SJSA1 (cell line): ENCODE measurements at regions not wholly inside any gene's neighbourhood (a gene's known extent, or its start where the extent isn't known, plus 50 kb on each side); places are given as distances from the start of the nearest gene placed in this dataset.
"Not testable (repeated sequence)": the region's sequence is repeated elsewhere in the genome, so short reads cannot be mapped to it uniquely, and the experiment has no call there.

Experiments used
- DNase-seq, 2 experiments: peaks; one replicate each; pipeline ENCODE4 v3.0.0-alpha.2; 2015 to 2020; ENCODE audit warnings: low spot score in 2 of 2, low read depth in 1 of 2
- H3K27ac ChIP-seq: fragments of 250-450 bp; sonication (Bioruptor Pico); 2 replicates; pipeline ENCODE4 v1.5.1; 2020; ENCODE audit warnings: mild to moderate bottlenecking, moderate library complexity
- H3K27me3 ChIP-seq: fragments of 250-450 bp; sonication (Bioruptor Pico); replicated peaks from 2 replicates; pipeline ENCODE4 v1.5.1; 2020; ENCODE audit warnings: mild to moderate bottlenecking, moderate library complexity
- H3K36me3 ChIP-seq: fragments of 250-450 bp; sonication (Bioruptor Pico); 2 replicates; pipeline ENCODE4 v1.5.1; 2020; ENCODE audit warnings: mild to moderate bottlenecking
- H3K4me1 ChIP-seq: fragments of 250-450 bp; sonication (Bioruptor Pico); replicated peaks from 2 replicates; pipeline ENCODE4 v1.6.1; 2021; ENCODE audit warnings: mild to moderate bottlenecking
- H3K4me3 ChIP-seq: fragments of 250-450 bp; sonication (Bioruptor Pico); 2 replicates; pipeline ENCODE4 v1.5.1; 2020; ENCODE audit warnings: mild to moderate bottlenecking
- H3K9me3 ChIP-seq: fragments of 250-450 bp; sonication (Bioruptor Pico); replicated peaks from 2 replicates; pipeline ENCODE4 v1.5.1; 2020; ENCODE audit warnings: mild to moderate bottlenecking

- no peak for DNase-seq
- no peaks in the 10 kb centered on the region for H3K27me3 ChIP-seq
- H3K4me1 ChIP-seq: no peaks in the 10 kb centered on the region
- H3K27ac ChIP-seq: no peak overlapping the region
- no peak overlapping the region for H3K4me3 ChIP-seq
- no peaks in the 10 kb centered on the region for H3K36me3 ChIP-seq
- H3K9me3 ChIP-seq: no peaks in the 10 kb centered on the region
Observed at GRCh38 chr15:46933332-46933731, 784.0 kb upstream of the SEMA6D start.

GRCh38 chr15:46934851-46935250 lies 782.5 kb upstream of the SEMA6D start:
- Histone ChIP-seq H3K27ac (no peak overlapping the region), H3K27me3 (no peaks in the 10 kb centered on the region), H3K36me3 (no peaks in the 10 kb centered on the region), H3K4me1 (no peaks in the 10 kb centered on the region), H3K9me3 (no peaks in the 10 kb centered on the region), H3K4me3 (no peak overlapping the region)
- DNase-seq: no peak

- H3K4me3 ChIP-seq: no peak overlapping the region
- H3K9me3 ChIP-seq: no peaks in the 10 kb centered on the region
- H3K27ac ChIP-seq: no peak overlapping the region
- no peaks in the 10 kb centered on the region for H3K36me3 ChIP-seq
- H3K4me1 ChIP-seq: no peaks in the 10 kb centered on the region
- DNase-seq: no peak
- H3K27me3 ChIP-seq: no peaks in the 10 kb centered on the region
Observed at GRCh38 chr15:46938169-46938568, 779.1 kb upstream of the SEMA6D start.

GRCh38 chr15:46941241-46941640 lies 776.1 kb upstream of the SEMA6D start:
- no peak for DNase-seq
- Histone ChIP-seq H3K27me3 (no peaks in the 10 kb centered on the region), H3K36me3 (no peaks in the 10 kb centered on the region), H3K4me1 (no peaks in the 10 kb centered on the region), H3K27ac (no peak overlapping the region), H3K4me3 (no peak overlapping the region), H3K9me3 (no peaks in the 10 kb centered on the region)

- no peak for DNase-seq
- no peaks in the 10 kb centered on the region for H3K4me1 ChIP-seq
- no peaks in the 10 kb centered on the region for H3K27me3 ChIP-seq
Observed at GRCh38 chr15:46946953-46947352, 770.4 kb upstream of the SEMA6D start.

GRCh38 chr15:46955576-46955975 lies 761.7 kb upstream of the SEMA6D start:
- DNase-seq: no peak
- Histone ChIP-seq H3K36me3 (no peaks in the 10 kb centered on the region), H3K9me3 (0 out of 2 replicates have a peak, but pooled peaks cover 3% of the 10 kb centered on the region), H3K27me3 (no peaks in the 10 kb centered on the region), H3K4me3 (no peak overlapping the region), H3K4me1 (no peaks in the 10 kb centered on the region), H3K27ac (no peak overlapping the region)

More at GRCh38 chr15:46946953-46947352, 770.4 kb upstream of the SEMA6D start:
- Histone ChIP-seq H3K36me3 (no peaks in the 10 kb centered on the region), H3K27ac (no peak overlapping the region), H3K4me3 (no peak overlapping the region), H3K9me3 (peaks cover 2% of the 10 kb centered on the region; the same call in 1 of the 2 replicates)

- no peak for DNase-seq
- Histone ChIP-seq H3K36me3 (no peaks in the 10 kb centered on the region), H3K27me3 (no peaks in the 10 kb centered on the region), H3K4me1 (no peaks in the 10 kb centered on the region), H3K4me3 (no peak overlapping the region), H3K27ac (no peak overlapping the region), H3K9me3 (0 out of 2 replicates have a peak, but pooled peaks cover 3% of the 10 kb centered on the region)
Observed at GRCh38 chr15:46956456-46956855, 760.8 kb upstream of the SEMA6D start.

- peaks cover 3% of the 10 kb centered on the region; the same call in 1 of the 2 replicates for H3K9me3 ChIP-seq
- no peak for DNase-seq
- no peak overlapping the region for H3K4me3 ChIP-seq
- H3K36me3 ChIP-seq: no peaks in the 10 kb centered on the region
- no peaks in the 10 kb centered on the region for H3K27me3 ChIP-seq
- no peaks in the 10 kb centered on the region for H3K4me1 ChIP-seq
- H3K27ac ChIP-seq: no peak overlapping the region
Observed at GRCh38 chr15:46956881-46957280, 760.4 kb upstream of the SEMA6D start.

- Histone ChIP-seq H3K36me3 (no peaks in the 10 kb centered on the region), H3K4me1 (no peaks in the 10 kb centered on the region), H3K9me3 (peaks cover 2% of the 10 kb centered on the region; the same call in 1 of the 2 replicates), H3K27ac (no peak overlapping the region), H3K4me3 (no peak overlapping the region), H3K27me3 (no peaks in the 10 kb centered on the region)
- DNase-seq: no peak
Observed at GRCh38 chr15:46960581-46960980, 756.7 kb upstream of the SEMA6D start.

- no peaks in the 10 kb centered on the region for H3K27me3 ChIP-seq
- H3K4me1 ChIP-seq: no peaks in the 10 kb centered on the region
- no peak overlapping the region for H3K4me3 ChIP-seq
- no peaks in the 10 kb centered on the region; the same call in 1 of the 2 replicates for H3K9me3 ChIP-seq
- no peaks in the 10 kb centered on the region for H3K36me3 ChIP-seq
- DNase-seq: no peak
- H3K27ac ChIP-seq: no peak overlapping the region
Observed at GRCh38 chr15:46961795-46962194, 755.5 kb upstream of the SEMA6D start.

- not testable (repeated sequence) for DNase-seq, H3K27me3 ChIP-seq, H3K4me3 ChIP-seq, H3K27ac ChIP-seq, H3K4me1 ChIP-seq, H3K9me3 ChIP-seq, H3K36me3 ChIP-seq
Observed at GRCh38 chr15:46988055-46988454, 729.2 kb upstream of the SEMA6D start.

GRCh38 chr15:46996359-46996758 lies 720.9 kb upstream of the SEMA6D start:
- Histone ChIP-seq H3K4me3 (no peak overlapping the region), H3K4me1 (no peaks in the 10 kb centered on the region), H3K9me3 (0 out of 2 replicates have a peak, but pooled peaks cover 6% of the 10 kb centered on the region), H3K27ac (no peak overlapping the region), H3K36me3 (no peaks in the 10 kb centered on the region), H3K27me3 (no peaks in the 10 kb centered on the region)
- DNase-seq: no peak

- no peak for DNase-seq
- Histone ChIP-seq H3K27ac (no peak overlapping the region), H3K4me1 (no peaks in the 10 kb centered on the region), H3K36me3 (no peaks in the 10 kb centered on the region), H3K4me3 (no peak overlapping the region), H3K27me3 (no peaks in the 10 kb centered on the region), H3K9me3 (0 out of 2 replicates have a peak, but pooled peaks cover 6% of the 10 kb centered on the region)
Observed at GRCh38 chr15:46997501-46997900, 719.8 kb upstream of the SEMA6D start.

- Histone ChIP-seq H3K36me3 (no peaks in the 10 kb centered on the region), H3K4me1 (no peaks in the 10 kb centered on the region), H3K9me3 (0 out of 2 replicates have a peak, but pooled peaks cover 3% of the 10 kb centered on the region), H3K4me3 (no peak overlapping the region), H3K27ac (no peak overlapping the region), H3K27me3 (no peaks in the 10 kb centered on the region)
- DNase-seq: no peak
Observed at GRCh38 chr15:47003568-47003967, 713.7 kb upstream of the SEMA6D start.

- no peak for DNase-seq
- H3K4me1 ChIP-seq: no peaks in the 10 kb centered on the region
- no peak overlapping the region for H3K27ac ChIP-seq
- H3K27me3 ChIP-seq: no peaks in the 10 kb centered on the region
- H3K4me3 ChIP-seq: no peak overlapping the region
- H3K36me3 ChIP-seq: no peaks in the 10 kb centered on the region
- no peaks in the 10 kb centered on the region; the same call in 1 of the 2 replicates for H3K9me3 ChIP-seq
Observed at GRCh38 chr15:47013446-47013845, 703.9 kb upstream of the SEMA6D start.
